ENCODE measurements at regions not wholly inside any gene's neighbourhood (a gene's known extent, or its start where the extent isn't known, plus 50 kb on each side); places are given as distances from the start of the nearest gene placed in this dataset.
"Not testable (repeated sequence)": the region's sequence is repeated elsewhere in the genome, so short reads cannot be mapped to it uniquely, and the experiment has no call there.

DNA sequence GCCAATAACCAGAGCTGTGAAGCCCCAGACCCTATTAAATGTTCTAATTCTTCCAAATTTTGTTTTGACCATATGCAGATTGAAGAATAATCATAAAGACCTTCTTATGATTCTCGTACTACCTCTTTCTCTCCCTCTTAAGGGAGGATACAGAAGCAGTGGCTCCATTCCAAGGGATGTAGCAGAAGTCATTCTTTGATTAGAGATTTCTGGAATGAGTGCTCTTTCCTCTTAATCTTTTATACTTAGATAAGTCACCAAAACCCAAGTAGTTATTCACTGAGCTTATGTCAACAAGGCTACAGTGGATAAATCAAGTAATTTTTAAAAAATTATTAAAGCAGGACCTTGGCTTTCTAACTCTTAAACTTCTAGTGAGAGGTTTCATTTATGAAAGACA is 266.0 kb upstream of the STXBP5 start:
- no peak for DNase-seq (ENCODE audit: low read depth)

- DNase-seq (ENCODE audit: low read depth): not testable (repeated sequence)
Observed at GRCh38 chr6:146939456-146939855, 264.8 kb upstream of the STXBP5 start.

GRCh38 chr6:146943664-146944063 is 260.6 kb upstream of the STXBP5 start:
- DNase-seq (ENCODE audit: low read depth): no peak

GRCh38 chr6:146944077-146944476 is 260.1 kb upstream of the STXBP5 start:
- no peak for DNase-seq (ENCODE audit: low read depth)

DNA sequence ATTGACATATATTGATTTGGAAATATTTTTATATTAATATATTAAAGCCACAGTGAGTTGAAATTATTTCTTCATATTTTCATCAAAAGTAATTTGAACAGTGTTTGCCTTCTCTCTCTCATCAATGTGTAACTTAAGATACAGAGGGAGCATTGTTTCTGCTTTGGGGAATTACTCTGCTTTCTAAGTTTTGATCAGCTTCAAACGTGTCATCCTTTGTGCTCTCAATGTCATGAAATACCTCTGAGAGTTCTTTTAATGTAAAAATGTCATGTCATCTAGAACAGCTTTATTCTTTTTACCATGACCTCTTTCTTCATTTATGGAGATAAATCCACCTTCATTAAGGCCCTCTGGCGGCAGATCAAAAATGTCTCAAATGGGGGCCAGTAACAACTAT is 259.4 kb upstream of the STXBP5 start:
- no peak for DNase-seq (ENCODE audit: low read depth)

- no peak for DNase-seq (ENCODE audit: low read depth)
Observed at GRCh38 chr6:146946559-146946958, 257.7 kb upstream of the STXBP5 start.

DNA sequence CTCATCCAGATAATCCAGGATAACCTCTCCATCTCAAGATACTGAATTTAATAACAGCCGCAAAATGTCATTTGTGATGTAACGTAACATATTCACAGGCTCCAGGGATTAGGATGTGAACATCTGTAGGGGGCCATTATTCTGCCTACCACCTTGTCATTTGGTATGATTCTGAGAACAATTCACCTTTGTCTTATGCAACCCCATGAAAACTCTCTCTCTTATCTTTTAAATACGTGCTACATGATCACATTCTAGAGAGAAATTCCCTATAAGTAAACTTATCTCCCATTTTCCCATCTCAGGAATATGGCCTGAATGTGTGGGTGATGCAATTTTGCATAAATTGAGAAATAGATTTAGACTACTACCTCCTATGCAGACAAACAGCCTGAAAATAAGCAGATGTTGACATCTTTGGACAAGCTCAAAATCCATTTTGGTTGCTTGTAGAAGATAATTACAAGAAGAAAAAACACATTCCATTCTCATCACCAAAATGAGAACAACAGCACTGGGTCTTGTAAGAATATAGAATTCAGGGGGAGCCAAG is 255.4 kb upstream of the STXBP5 start:
- no peak for DNase-seq (ENCODE audit: low read depth)

GRCh38 chr6:146949425-146949824 is 254.8 kb upstream of the STXBP5 start:
- no peak for DNase-seq (ENCODE audit: low read depth)

GRCh38 chr6:146950351-146950835 is 253.8 kb upstream of the STXBP5 start:
- no peak for DNase-seq (ENCODE audit: low read depth)

GRCh38 chr6:146955570-146955969 is 248.6 kb upstream of the STXBP5 start:
- DNase-seq (ENCODE audit: low read depth): no peak

DNA sequence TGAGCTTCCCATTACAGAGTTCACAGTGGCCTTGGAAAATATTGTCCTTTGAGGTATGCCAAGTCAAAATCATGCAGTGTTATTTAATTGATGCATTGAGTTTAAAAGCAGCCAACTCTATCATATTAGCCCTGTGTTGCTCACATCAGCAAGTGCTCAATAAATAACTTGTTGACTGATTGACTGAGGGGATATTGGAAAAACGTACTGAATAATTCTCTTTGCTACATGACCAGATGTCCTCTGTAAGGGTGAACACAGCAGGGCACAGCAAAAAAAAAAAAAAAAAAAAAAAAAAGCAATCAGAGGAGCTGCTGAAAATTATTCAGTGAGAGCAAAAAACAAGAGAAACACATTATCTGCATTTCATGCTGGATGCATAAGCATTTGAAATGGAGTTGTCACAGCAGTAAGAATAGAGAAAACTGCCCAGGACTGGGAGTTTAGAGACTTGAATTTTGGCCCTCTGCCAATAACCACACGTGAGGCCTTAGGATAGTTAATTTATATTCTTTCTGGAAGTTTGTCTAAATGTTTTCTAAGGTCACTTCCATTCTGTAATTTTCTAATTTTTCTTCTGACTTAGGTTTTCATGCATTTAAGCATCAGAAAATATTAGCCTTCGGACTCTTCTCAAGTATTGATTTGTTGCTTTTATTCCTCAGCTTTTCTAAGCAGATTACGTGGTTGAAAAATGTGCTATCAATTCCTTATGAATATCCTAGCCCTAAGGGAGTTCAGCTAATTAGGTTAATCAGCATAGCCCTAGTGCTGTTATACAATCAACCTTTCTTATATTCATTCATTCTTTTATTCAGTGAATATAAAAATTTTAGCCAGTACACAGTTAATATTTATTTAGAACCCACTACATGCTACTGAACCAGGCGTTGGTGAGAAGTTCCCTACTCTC is 246.8 kb upstream of the STXBP5 start:
- no peak for DNase-seq (ENCODE audit: low read depth)

DNA sequence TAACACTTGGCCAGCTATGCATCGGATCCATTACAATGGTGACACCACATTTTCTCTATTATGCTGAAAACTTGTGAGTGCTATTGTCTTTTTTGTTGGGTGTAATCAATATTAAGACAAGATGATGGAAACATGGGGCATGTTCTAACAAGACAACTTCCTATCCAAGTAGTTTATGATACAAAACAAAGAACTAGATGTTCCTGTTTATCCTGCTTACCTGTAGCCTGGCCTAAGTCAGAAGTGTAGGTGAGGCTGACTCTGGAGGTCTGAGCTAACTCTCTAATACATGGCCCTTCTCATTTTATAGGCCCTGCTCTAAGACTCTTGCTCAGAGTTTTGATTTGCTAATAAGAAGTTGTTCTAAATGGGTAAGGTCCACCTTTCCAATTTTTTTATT is 242.4 kb upstream of the STXBP5 start:
- DNase-seq (ENCODE audit: low read depth): no peak

DNA sequence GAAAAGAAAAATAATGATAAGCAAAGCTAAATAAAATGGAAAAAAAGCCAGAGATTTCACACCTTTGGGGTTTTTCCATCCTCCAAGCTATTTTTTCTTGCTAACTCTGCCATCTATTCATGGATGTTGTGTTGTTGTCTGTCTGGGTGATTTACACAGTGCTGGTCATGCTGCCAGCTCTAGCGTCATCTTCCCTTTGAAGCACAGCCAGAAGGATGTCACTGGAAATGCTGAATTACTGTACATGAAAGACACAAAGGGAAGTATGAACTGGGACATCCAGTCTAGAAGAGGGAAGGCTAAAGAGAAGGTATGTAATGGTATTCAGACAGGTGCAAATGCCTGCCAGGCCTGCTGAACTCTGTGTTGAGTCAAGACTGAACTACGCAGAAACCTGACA is 241.9 kb upstream of the STXBP5 start:
- DNase-seq (ENCODE audit: low read depth): no peak

GRCh38 chr6:146965110-146965689 is 239.0 kb upstream of the STXBP5 start:
- no peak for DNase-seq (ENCODE audit: low read depth)

GRCh38 chr6:146968041-146968760 is 236.0 kb upstream of the STXBP5 start:
- DNase-seq (ENCODE audit: low read depth): peak; percentile 53

DNA sequence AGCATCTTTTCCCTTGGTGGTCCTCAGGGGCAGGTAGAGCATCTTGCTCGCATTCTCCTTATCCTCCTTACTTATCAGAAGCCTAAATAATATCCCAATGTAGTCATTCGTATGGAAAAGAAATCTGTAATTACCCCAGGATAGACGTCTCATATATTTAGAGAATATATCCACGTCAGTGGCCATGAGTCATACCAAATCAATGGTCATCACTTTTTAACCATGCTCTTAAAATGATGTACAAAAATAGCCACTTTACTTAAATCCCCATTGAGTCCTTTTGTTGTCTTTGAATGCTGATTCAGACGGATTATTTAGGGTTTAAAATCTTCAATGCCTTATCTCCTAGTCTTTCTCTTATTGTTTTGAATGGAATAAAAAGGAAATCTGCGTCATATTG is 231.7 kb upstream of the STXBP5 start:
- DNase-seq (ENCODE audit: low read depth): no peak

DNA sequence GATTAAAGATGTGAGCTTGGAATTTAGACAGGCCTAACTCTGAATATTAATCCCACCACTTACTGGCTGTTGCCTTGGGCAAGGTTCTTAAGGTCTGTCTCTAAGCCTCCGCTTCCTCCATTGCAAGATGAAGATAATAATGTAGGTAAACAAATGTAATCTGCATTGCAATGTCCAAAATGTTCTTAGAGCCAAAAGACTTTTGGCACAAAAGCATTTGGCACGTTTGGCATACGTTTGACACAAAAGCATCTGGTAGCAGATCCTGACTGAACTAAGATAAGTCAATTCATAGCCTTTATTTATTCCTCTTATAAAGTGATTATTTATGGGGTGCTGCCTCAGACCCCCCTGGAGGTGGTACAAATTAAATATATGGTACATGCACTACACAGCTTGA is 229.9 kb upstream of the STXBP5 start:
- DNase-seq (ENCODE audit: low read depth): no peak

GRCh38 chr6:146975093-146975492 is 229.1 kb upstream of the STXBP5 start:
- DNase-seq (ENCODE audit: low read depth): no peak

GRCh38 chr6:146980900-146981329 is 223.3 kb upstream of the STXBP5 start:
- no peak for DNase-seq (ENCODE audit: low read depth)

- DNase-seq (ENCODE audit: low read depth): no peak
Observed at GRCh38 chr6:146981981-146982380, 222.2 kb upstream of the STXBP5 start.

- DNase-seq (ENCODE audit: low read depth): peak; percentile 11
Observed at GRCh38 chr6:146984251-146984924, 219.8 kb upstream of the STXBP5 start.

DNA sequence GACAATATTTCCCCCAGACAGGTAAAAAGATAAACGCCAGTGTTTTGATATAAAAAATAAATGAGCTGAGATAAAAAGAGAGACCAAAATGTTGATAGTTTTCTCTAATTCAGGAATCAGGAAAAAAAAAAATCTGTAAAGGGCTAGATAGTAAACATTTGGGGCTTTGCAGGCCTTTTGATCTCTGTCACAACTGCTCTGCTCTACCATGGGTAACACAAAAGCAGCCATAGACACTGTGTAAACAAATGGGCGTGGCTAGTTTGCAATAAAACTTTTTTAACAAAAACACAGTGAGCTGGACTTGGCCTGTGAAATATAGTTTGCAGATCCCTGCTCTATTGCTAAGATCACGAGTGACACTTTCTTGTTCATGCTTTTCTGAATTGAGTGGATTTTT is 219.1 kb upstream of the STXBP5 start:
- DNase-seq (ENCODE audit: low read depth): no peak
